Activated CD4-positive, CD25-positive, alpha-beta regulatory T cell (primary cell): ENCODE measurements at regions not wholly inside any gene's neighbourhood (a gene's known extent, or its start where the extent isn't known, plus 50 kb on each side); places are given as distances from the start of the nearest gene placed in this dataset.

Source experiments
- DNase-seq, 4 experiments: peaks; one replicate each; lab custom pipeline; 2025; lab: John Stamatoyannopoulos, UW

- DNase-seq, result no peak
These were observed 186.2 kb downstream of the URI1 start for GRCh38 chr19:30128211-30128610.

- DNase-seq, result no peak
These were observed 188.5 kb downstream of the URI1 start for GRCh38 chr19:30130356-30131122.

- DNase-seq, result no peak
These were observed 189.2 kb downstream of the URI1 start for GRCh38 chr19:30131246-30131645.

GRCh38 chr19:30131722-30132291 lies 189.8 kb downstream of the URI1 start:
- no peak for DNase-seq

- DNase-seq, result no peak
These were observed 190.5 kb downstream of the URI1 start for GRCh38 chr19:30132343-30133075.

- DNase-seq, result no peak
These were observed 191.8 kb downstream of the URI1 start for GRCh38 chr19:30133803-30134202.

- no peak for DNase-seq
These were observed 193.2 kb downstream of the URI1 start for GRCh38 chr19:30135093-30135757.

GRCh38 chr19:30135797-30136196 lies 193.8 kb downstream of the URI1 start:
- no peak for DNase-seq

- DNase-seq, result no peak
These were observed 194.7 kb downstream of the URI1 start for GRCh38 chr19:30136611-30137195.

- DNase-seq, result no peak
These were observed 195.7 kb downstream of the URI1 start for GRCh38 chr19:30137747-30138146.

GRCh38 chr19:30144242-30144758 lies 202.3 kb downstream of the URI1 start:
- no peak for DNase-seq

GRCh38 chr19:30144802-30145201 lies 202.8 kb downstream of the URI1 start:
- no peak for DNase-seq

GRCh38 chr19:30145467-30145866 lies 203.4 kb downstream of the URI1 start:
- DNase-seq, result no peak

GRCh38 chr19:30146346-30146745 lies 204.3 kb downstream of the URI1 start:
- DNase-seq, result no peak

GRCh38 chr19:30148039-30148790 lies 206.2 kb downstream of the URI1 start:
- DNase-seq, result no peak

GRCh38 chr19:30148803-30149202 lies 206.8 kb downstream of the URI1 start:
- DNase-seq, result no peak

GRCh38 chr19:30149300-30149699 lies 207.3 kb downstream of the URI1 start:
- DNase-seq, result no peak

- no peak for DNase-seq
These were observed 208.6 kb downstream of the URI1 start for GRCh38 chr19:30150626-30151025.

GRCh38 chr19:30151081-30151480 lies 209.0 kb downstream of the URI1 start:
- DNase-seq, result no peak

- DNase-seq, result no peak
These were observed 210.7 kb downstream of the URI1 start for GRCh38 chr19:30152510-30153291.
